H9 (cell line): ENCODE measurements at regions not wholly inside any gene's neighbourhood (a gene's known extent, or its start where the extent isn't known, plus 50 kb on each side); places are given as distances from the start of the nearest gene placed in this dataset.

Experiments used
- DNase-seq: peaks from one replicate; pipeline ENCODE4 v3.0.0-alpha.2; 2017
- H2AFZ ChIP-seq: one replicate; pipeline ENCODE4 v1.6.1; 2013; ENCODE audit warnings: mild to moderate bottlenecking, low read length, control low read depth, moderate library complexity
- H2AK5ac ChIP-seq: 2 replicates; pipeline ENCODE4 v1.6.1; 2013; ENCODE audit warnings: low read length, control low read depth, mixed read lengths; ENCODE audit not compliant: insufficient read length
- H2BK120ac ChIP-seq: one replicate; pipeline ENCODE4 v1.6.1; 2013; ENCODE audit warnings: low read depth, mild to moderate bottlenecking, low read length, control low read depth, inconsistent platforms; ENCODE audit not compliant: poor library complexity, severe bottlenecking
- H2BK12ac ChIP-seq: 2 replicates; pipeline ENCODE4 v1.6.1; 2013; ENCODE audit warnings: low read length, control low read depth, mixed read lengths, low read depth; ENCODE audit not compliant: insufficient read length
- H2BK15ac ChIP-seq: 2 replicates; pipeline ENCODE4 v1.6.1; 2013; ENCODE audit warnings: low read depth, low read length, control low read depth
- H2BK20ac ChIP-seq: one replicate; pipeline ENCODE4 v1.6.1; 2013; ENCODE audit warnings: low read depth, mild to moderate bottlenecking, low read length, control low read depth, inconsistent platforms; ENCODE audit not compliant: poor library complexity, severe bottlenecking
- H2BK5ac ChIP-seq: 2 replicates; pipeline ENCODE4 v1.6.1; 2013; ENCODE audit warnings: low read length, control low read depth, mixed read lengths; ENCODE audit not compliant: insufficient read length
- H3K14ac ChIP-seq: 2 replicates; pipeline ENCODE4 v1.6.1; 2013; ENCODE audit warnings: low read length, control low read depth; ENCODE audit not compliant: insufficient read depth
- H3K18ac ChIP-seq: 2 replicates; pipeline ENCODE4 v1.6.1; 2013; ENCODE audit warnings: low read depth, mild to moderate bottlenecking, mixed read lengths, low read length, control low read depth; ENCODE audit not compliant: insufficient read length
- H3K23ac ChIP-seq: 2 replicates; pipeline ENCODE4 v1.6.1; 2013; ENCODE audit warnings: low read length, control low read depth, mixed read lengths, low read depth; ENCODE audit not compliant: insufficient read length
- H3K23me2 ChIP-seq: 2 replicates; pipeline ENCODE4 v1.6.1; 2013; ENCODE audit warnings: low read depth, mild to moderate bottlenecking, mixed read lengths, low read length, control low read depth; ENCODE audit not compliant: insufficient read length, poor library complexity, severe bottlenecking
- H3K27ac ChIP-seq: 2 replicates; pipeline ENCODE4 v1.5.1; 2013; ENCODE audit warnings: low read length, control low read depth, mixed read lengths, low read depth; ENCODE audit not compliant: insufficient read length
- H3K27me3 ChIP-seq: 2 replicates; pipeline ENCODE4 v1.6.1; 2013; ENCODE audit warnings: low read length, control low read depth, inconsistent platforms; ENCODE audit not compliant: insufficient read depth
- H3K4ac ChIP-seq: 2 replicates; pipeline ENCODE4 v1.6.1; 2013; ENCODE audit warnings: low read depth, mild to moderate bottlenecking, control low read depth, inconsistent platforms, low read length, moderate library complexity
- H3K4me1 ChIP-seq: 2 replicates; pipeline ENCODE4 v1.6.1; 2013; ENCODE audit warnings: low read length, control low read depth, inconsistent platforms; ENCODE audit not compliant: insufficient read depth
- H3K4me2 ChIP-seq: 2 replicates; pipeline ENCODE4 v1.6.1; 2013; ENCODE audit warnings: low read length, control low read depth, mixed read lengths; ENCODE audit not compliant: insufficient read length, insufficient read depth
- H3K56ac ChIP-seq: 2 replicates; pipeline ENCODE4 v1.6.1; 2013; ENCODE audit warnings: low read depth, mild to moderate bottlenecking, mixed read lengths, low read length, control low read depth; ENCODE audit not compliant: insufficient read length
- H3K79me1 ChIP-seq: 2 replicates; pipeline ENCODE4 v1.6.1; 2013; ENCODE audit warnings: low read depth, mild to moderate bottlenecking, moderate library complexity, low read length, control low read depth, inconsistent platforms; ENCODE audit not compliant: insufficient read depth, poor library complexity, severe bottlenecking
- H3K79me2 ChIP-seq: 2 replicates; pipeline ENCODE4 v1.6.1; 2013; ENCODE audit warnings: low read length, control low read depth, inconsistent platforms; ENCODE audit not compliant: insufficient read depth
- H3K9ac ChIP-seq: 2 replicates; pipeline ENCODE4 v1.6.1; 2013; ENCODE audit warnings: low read length, control low read depth, mixed read lengths; ENCODE audit not compliant: insufficient read length; ENCODE audit errors: extremely low read depth
- H3K9me3 ChIP-seq: one replicate; pipeline ENCODE4 v1.6.1; 2013; ENCODE audit warnings: low read depth, low read length, inconsistent platforms; ENCODE audit not compliant: control insufficient read depth
- H3T11ph ChIP-seq: one replicate; pipeline ENCODE4 v1.6.1; 2013; ENCODE audit warnings: mild to moderate bottlenecking, low read length, control low read depth, inconsistent platforms
- H4K20me1 ChIP-seq: one replicate; pipeline ENCODE4 v1.6.1; 2013; ENCODE audit not compliant: control insufficient read depth, insufficient read length, insufficient read depth
- H4K5ac ChIP-seq: 2 replicates; pipeline ENCODE4 v1.6.1; 2013; ENCODE audit warnings: low read depth, mild to moderate bottlenecking, mixed read lengths, low read length, control low read depth; ENCODE audit not compliant: insufficient read length
- H4K8ac ChIP-seq: replicated peaks from 2 replicates; pipeline ENCODE4 v1.6.1; 2013; ENCODE audit warnings: low read length, control low read depth, mixed read lengths, low read depth; ENCODE audit not compliant: insufficient read length
- H4K91ac ChIP-seq: 2 replicates; pipeline ENCODE4 v1.6.1; 2013; ENCODE audit warnings: low read depth, mild to moderate bottlenecking, moderate library complexity, mixed read lengths, low read length, control low read depth; ENCODE audit not compliant: insufficient read length
- H3K27ac Mint-ChIP-seq, 3 experiments: 2 replicates in 2 of 3; 3 replicates in 1 of 3; pipeline ENCODE4 v1.8.0; 2020 to 2021; ENCODE audit warnings: mixed read lengths in 3 of 3, mild to moderate bottlenecking in 1 of 3, moderate library complexity in 1 of 3
- H3K27me3 Mint-ChIP-seq: 2 replicates; pipeline ENCODE4 v1.8.0; 2021; ENCODE audit warnings: low read depth, mild to moderate bottlenecking, moderate library complexity, mixed read lengths
- H3K36me3 Mint-ChIP-seq, 3 experiments: 2 replicates in 2 of 3; 3 replicates in 1 of 3; pipeline ENCODE4 v1.8.0; 2020 to 2021; ENCODE audit warnings: low read depth in 3 of 3, mixed read lengths in 3 of 3; ENCODE audit not compliant: insufficient read depth in 1 of 3
- H3K4me1 Mint-ChIP-seq, 2 experiments: 2 replicates each; pipeline ENCODE4 v1.8.0; 2020; ENCODE audit warnings: mixed read lengths in 2 of 2
- H3K4me3 Mint-ChIP-seq, 2 experiments: 2 replicates in 1 of 2; 3 replicates in 1 of 2; pipeline ENCODE4 v1.8.0; 2020 to 2021; ENCODE audit warnings: mild to moderate bottlenecking in 2 of 2, mixed read lengths in 2 of 2, moderate library complexity in 1 of 2
- H3K9me3 Mint-ChIP-seq, 2 experiments: 2 replicates in 1 of 2; 3 replicates in 1 of 2; pipeline ENCODE4 v1.8.0; 2020; ENCODE audit warnings: mild to moderate bottlenecking in 2 of 2, mixed read lengths in 2 of 2, moderate library complexity in 1 of 2
- WGBS: extraction: QIAGEN DNeasy Blood & Tissue Kit; methylation state at CpG from one replicate; pipeline ENCODE4 v1.1.7; 2013; ENCODE audit warnings: missing lambda C conversion rate, low lambda C conversion rate, mixed read lengths; ENCODE audit not compliant: insufficient read length; ENCODE audit errors: extremely low coverage; 5-methylcytosine and 5-hydroxymethylcytosine counted together
- TF ChIP-seq, protein P1 (sequence below): fragments of 200-600 bp; sonication (generic); conservative IDR thresholded peaks from 3 replicates; pipeline ENCODE4 v1.8.0; 2021; ENCODE audit warnings: antibody characterized with exemption, mild to moderate bottlenecking

DNA sequence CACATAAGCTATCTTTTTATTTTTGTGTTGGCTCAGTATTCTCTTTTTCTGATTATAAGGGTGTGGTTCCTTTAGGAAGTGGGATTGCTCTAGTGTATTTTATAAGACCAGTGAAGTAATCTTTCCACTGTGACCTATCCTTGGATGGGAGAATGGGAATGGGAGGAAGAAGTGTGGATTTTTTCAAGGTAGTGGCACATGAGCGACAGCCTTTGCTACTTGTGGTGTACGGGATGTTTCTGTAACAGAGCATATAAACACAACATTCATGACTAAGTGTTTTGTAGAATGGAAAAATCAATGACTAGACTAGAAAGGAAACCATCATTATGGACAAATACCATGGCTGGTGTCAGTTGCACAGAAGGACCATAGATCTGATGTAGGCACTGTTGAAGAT, 209.6 kb downstream of the GIPC2 start:
- Histone ChIP-seq H3K4me1 (no peaks in the 10 kb centered on the region), H3K4me2 (no peak overlapping the region), H2BK12ac (no peak overlapping the region), H3K56ac (no peak overlapping the region), H3K27ac (no peak overlapping the region), H2BK5ac (no peak overlapping the region), H3K23ac (no peak overlapping the region), H4K5ac (no peak overlapping the region), H2AFZ (no peak overlapping the region), H3K79me1 (no peaks in the 10 kb centered on the region), H3K79me2 (no peaks in the 10 kb centered on the region), H3K27me3 (no peaks in the 10 kb centered on the region), H2BK120ac (no peak overlapping the region), H3T11ph (no peak overlapping the region), H4K8ac (no peak overlapping the region), H2BK20ac (no peak overlapping the region), H4K91ac (no peak overlapping the region), H2BK15ac (no peak overlapping the region), H3K9me3 (no peaks in the 10 kb centered on the region), H2AK5ac (no peak overlapping the region), H3K23me2 (no peaks in the 10 kb centered on the region), H4K20me1 (no peaks in the 10 kb centered on the region), H3K14ac (no peak overlapping the region), H3K4ac (no peak overlapping the region), H3K9ac (no peak overlapping the region), H3K18ac (no peak overlapping the region)
- H3K36me3 Mint-ChIP-seq = no peaks in the 10 kb centered on the region
- H3K4me1 Mint-ChIP-seq = no peaks in the 10 kb centered on the region
- H3K4me3 Mint-ChIP-seq = no peak overlapping the region
- no peaks in the 10 kb centered on the region for H3K9me3 Mint-ChIP-seq
- no CpG with 5 or more reads among the region's 2 CpGs for WGBS
- TF ChIP-seq, protein P1, sequence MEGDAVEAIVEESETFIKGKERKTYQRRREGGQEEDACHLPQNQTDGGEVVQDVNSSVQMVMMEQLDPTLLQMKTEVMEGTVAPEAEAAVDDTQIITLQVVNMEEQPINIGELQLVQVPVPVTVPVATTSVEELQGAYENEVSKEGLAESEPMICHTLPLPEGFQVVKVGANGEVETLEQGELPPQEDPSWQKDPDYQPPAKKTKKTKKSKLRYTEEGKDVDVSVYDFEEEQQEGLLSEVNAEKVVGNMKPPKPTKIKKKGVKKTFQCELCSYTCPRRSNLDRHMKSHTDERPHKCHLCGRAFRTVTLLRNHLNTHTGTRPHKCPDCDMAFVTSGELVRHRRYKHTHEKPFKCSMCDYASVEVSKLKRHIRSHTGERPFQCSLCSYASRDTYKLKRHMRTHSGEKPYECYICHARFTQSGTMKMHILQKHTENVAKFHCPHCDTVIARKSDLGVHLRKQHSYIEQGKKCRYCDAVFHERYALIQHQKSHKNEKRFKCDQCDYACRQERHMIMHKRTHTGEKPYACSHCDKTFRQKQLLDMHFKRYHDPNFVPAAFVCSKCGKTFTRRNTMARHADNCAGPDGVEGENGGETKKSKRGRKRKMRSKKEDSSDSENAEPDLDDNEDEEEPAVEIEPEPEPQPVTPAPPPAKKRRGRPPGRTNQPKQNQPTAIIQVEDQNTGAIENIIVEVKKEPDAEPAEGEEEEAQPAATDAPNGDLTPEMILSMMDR = no peak
- DNase-seq = no peak
- no peak overlapping the region for H3K27ac Mint-ChIP-seq
- H3K27me3 Mint-ChIP-seq = peaks cover 97% of the 10 kb centered on the region
